DMS79 (cell line): ENCODE measurements at regions not wholly inside any gene's neighbourhood (a gene's known extent, or its start where the extent isn't known, plus 50 kb on each side); places are given as distances from the start of the nearest gene placed in this dataset.
"Not testable (repeated sequence)": the region's sequence is repeated elsewhere in the genome, so short reads cannot be mapped to it uniquely, and the experiment has no call there.

Experiments used
- DNase-seq: peaks from one replicate; lab custom pipeline; 2025; lab: John Stamatoyannopoulos, UW

GRCh38 chr7:115557296-115557695 is 473.3 kb downstream of the TFEC start:
- DNase-seq = not testable (repeated sequence)

GRCh38 chr7:115552766-115553165 is 477.8 kb downstream of the TFEC start:
- no peak for DNase-seq

GRCh38 chr7:115549910-115550309 is 480.7 kb downstream of the TFEC start:
- no peak for DNase-seq

- no peak for DNase-seq
Measured at GRCh38 chr7:115548756-115549155, 481.8 kb downstream of the TFEC start.

GRCh38 chr7:115546790-115547189 is 483.8 kb downstream of the TFEC start:
- DNase-seq = no peak

- DNase-seq = no peak
Measured at GRCh38 chr7:115533785-115534184, 496.8 kb downstream of the TFEC start.

GRCh38 chr7:115526278-115526677 is 504.3 kb downstream of the TFEC start:
- no peak for DNase-seq

- DNase-seq = no peak
Measured at GRCh38 chr7:115522174-115522573, 508.4 kb downstream of the TFEC start.

GRCh38 chr7:115516341-115516740 is 514.2 kb downstream of the TFEC start:
- no peak for DNase-seq

- DNase-seq = no peak
Measured at GRCh38 chr7:115511330-115511729, 519.2 kb downstream of the TFEC start.

GRCh38 chr7:115505136-115505535 is 525.4 kb downstream of the TFEC start:
- no peak for DNase-seq

- DNase-seq = no peak
Measured at GRCh38 chr7:115499956-115500355, 530.6 kb downstream of the TFEC start.

GRCh38 chr7:115496006-115496405 is 534.6 kb downstream of the TFEC start:
- no peak for DNase-seq

- no peak for DNase-seq
Measured at GRCh38 chr7:115494529-115495147, 535.9 kb downstream of the TFEC start.

- no peak for DNase-seq
Measured at GRCh38 chr7:115493381-115493780, 537.2 kb downstream of the TFEC start.

GRCh38 chr7:115491744-115492380 is 538.7 kb downstream of the TFEC start:
- no peak for DNase-seq

GRCh38 chr7:115479448-115479847 is 551.1 kb downstream of the TFEC start:
- DNase-seq = no peak

GRCh38 chr7:115478426-115478825 is 552.1 kb downstream of the TFEC start:
- DNase-seq = no peak

GRCh38 chr7:115477193-115477651 is 553.3 kb downstream of the TFEC start:
- no peak for DNase-seq

GRCh38 chr7:115476671-115477181 is 553.8 kb downstream of the TFEC start:
- no peak for DNase-seq

- DNase-seq = no peak
Measured at GRCh38 chr7:115475761-115476385, 554.0 kb downstream of the MDFIC start.

GRCh38 chr7:115475206-115475605 is 553.3 kb downstream of the MDFIC start:
- no peak for DNase-seq

GRCh38 chr7:115474137-115474536 is 552.2 kb downstream of the MDFIC start:
- DNase-seq = no peak
